ENCODE measurements at regions not wholly inside any gene's neighbourhood (a gene's known extent, or its start where the extent isn't known, plus 50 kb on each side); places are given as distances from the start of the nearest gene placed in this dataset.

- ATAC-seq (no peak), DNase-seq (peak in 1 of 5 donors; percentile 8)
- 38 to 74% (median 54%) methylated on average over 3 of the region's 3 CpGs for WGBS, 4 donors
These were observed 1020.7 kb upstream of the SLIT2 start for GRCh38 chr4:19230906-19231545.

GRCh38 chr4:19227701-19228100 lies 1024.0 kb upstream of the SLIT2 start:
- H3K27me3 ChIP-seq, result no peaks in the 10 kb centered on the region
- no peak overlapping the region for H3K27ac ChIP-seq
- no peak overlapping the region for H3K4me3 ChIP-seq
- no peaks in the 10 kb centered on the region for H3K4me1 ChIP-seq
- intact Hi-C loops (cut with DNase I), result loop anchor here in 9 of 10 donors (5.0 to 10.0 kb wide), 4 partner anchors 1017 to 1460 kb away; no protein-coding TSS in a partner anchor
- H3K9me3 ChIP-seq, result no peaks in the 10 kb centered on the region
- WGBS, 4 donors, result 53 to 60% (median 58%) methylated on average over 4 of the region's 4 CpGs
- TF ChIP-seq POLR2A (IDR thresholded peaks at IDR 0.05), result no peak
- H3K36me3 ChIP-seq, result no peaks in the 10 kb centered on the region
- ATAC-seq (no peak), DNase-seq (no peak)

More at GRCh38 chr4:19230906-19231545, 1020.7 kb upstream of the SLIT2 start:
- H3K9me3 ChIP-seq, result no peaks in the 10 kb centered on the region
- no peaks in the 10 kb centered on the region for H3K27me3 ChIP-seq
- TF ChIP-seq CTCF (IDR thresholded peaks at IDR 0.05) (no peak), POLR2A (IDR thresholded peaks at IDR 0.05) (no peak)
- no peak overlapping the region for H3K4me3 ChIP-seq
- no peaks in the 10 kb centered on the region for H3K4me1 ChIP-seq
- H3K27ac ChIP-seq, result no peak overlapping the region
- intact Hi-C loops (cut with DNase I), result loop anchor here in 1 of 10 donors (10.0 kb wide), 1 partner anchor 1014 kb away; no protein-coding TSS in a partner anchor
- no peaks in the 10 kb centered on the region for H3K36me3 ChIP-seq

- ATAC-seq (no peak), DNase-seq (no peak)
- H3K9me3 ChIP-seq, result no peaks in the 10 kb centered on the region
- no peak overlapping the region for H3K27ac ChIP-seq
- H3K27me3 ChIP-seq, result no peaks in the 10 kb centered on the region
- H3K36me3 ChIP-seq, result no peaks in the 10 kb centered on the region
- 12 to 18% (median 15%) methylated on average over 2 of the region's 2 CpGs for WGBS, 4 donors
- H3K4me3 ChIP-seq, result no peak overlapping the region
- H3K4me1 ChIP-seq, result no peaks in the 10 kb centered on the region
- TF ChIP-seq CTCF (IDR thresholded peaks at IDR 0.05) (peak; percentile 21 to 61 (median 39)), POLR2A (IDR thresholded peaks at IDR 0.05) (no peak)
- intact Hi-C loops (cut with DNase I), result loop anchor here in 9 of 10 donors (2.0 to 10.0 kb wide), 5 partner anchors 1020 to 1462 kb away; no protein-coding TSS in a partner anchor
These were observed 1026.9 kb upstream of the SLIT2 start for GRCh38 chr4:19224820-19225219.

- intact Hi-C loops (cut with DNase I), result no loop called here
- WGBS, 4 donors, result 93 to 98% (median 95%) methylated on average over 3 of the region's 3 CpGs
- TF ChIP-seq CTCF (IDR thresholded peaks at IDR 0.05) (no peak), POLR2A (IDR thresholded peaks at IDR 0.05) (no peak)
- H3K27me3 ChIP-seq, result no peaks in the 10 kb centered on the region
- no peak overlapping the region for H3K27ac ChIP-seq
- no peaks in the 10 kb centered on the region for H3K4me1 ChIP-seq
- H3K4me3 ChIP-seq, result no peak overlapping the region
- H3K36me3 ChIP-seq, result no peaks in the 10 kb centered on the region
- no peak for DNase-seq
- no peak for ATAC-seq
- H3K9me3 ChIP-seq, result no peaks in the 10 kb centered on the region
These were observed 1035.2 kb upstream of the SLIT2 start for GRCh38 chr4:19216476-19216875.

Data from heart left ventricle (tissue), 16 donors.